Mesenchymal stem cell (in vitro differentiated cells and primary cell): ENCODE measurements at regions not wholly inside any gene's neighbourhood (a gene's known extent, or its start where the extent isn't known, plus 50 kb on each side); places are given as distances from the start of the nearest gene placed in this dataset.

Source experiments
- DNase-seq: peaks from one replicate; pipeline ENCODE4 v3.0.0-alpha.2; 2013
- H2AFZ ChIP-seq: one replicate; pipeline ENCODE4 v1.6.1; 2013; ENCODE audit warnings: low read depth, mild to moderate bottlenecking, control low read depth, inconsistent platforms, low read length, moderate library complexity
- H2AK5ac ChIP-seq: 2 replicates; pipeline ENCODE4 v1.6.1; 2013; ENCODE audit warnings: low read length, moderate library complexity, mild to moderate bottlenecking, inconsistent platforms; ENCODE audit not compliant: severe bottlenecking
- H2BK120ac ChIP-seq: one replicate; pipeline ENCODE4 v1.6.1; 2013; ENCODE audit warnings: low read depth, mild to moderate bottlenecking, inconsistent platforms, low read length, moderate library complexity
- H2BK12ac ChIP-seq, 2 experiments: one replicate each; pipeline ENCODE4 v1.6.1; 2013; ENCODE audit warnings: inconsistent platforms in 2 of 2, low read length in 2 of 2, mild to moderate bottlenecking in 2 of 2, moderate library complexity in 2 of 2, control low read depth in 1 of 2
- H2BK15ac ChIP-seq: one replicate; pipeline ENCODE4 v1.6.1; 2013; ENCODE audit warnings: mild to moderate bottlenecking, low read depth, inconsistent platforms; ENCODE audit not compliant: poor library complexity, severe bottlenecking
- H2BK5ac ChIP-seq: 2 replicates; pipeline ENCODE4 v1.6.1; 2013; ENCODE audit warnings: low read depth, mild to moderate bottlenecking, low read length, control low read depth, inconsistent platforms; ENCODE audit not compliant: poor library complexity, severe bottlenecking
- H3K14ac ChIP-seq, 2 experiments: one replicate each; pipeline ENCODE4 v1.6.1; 2013; ENCODE audit warnings: inconsistent platforms in 2 of 2, low read length in 2 of 2, control low read depth in 1 of 2, mild to moderate bottlenecking in 1 of 2, moderate library complexity in 1 of 2
- H3K18ac ChIP-seq, 2 experiments: one replicate each; pipeline ENCODE4 v1.6.1; 2013; ENCODE audit warnings: inconsistent platforms in 2 of 2, low read length in 2 of 2, control low read depth in 1 of 2, low read depth in 1 of 2, mild to moderate bottlenecking in 1 of 2
- H3K23ac ChIP-seq, 2 experiments: one replicate each; pipeline ENCODE4 v1.6.1; 2013; ENCODE audit warnings: inconsistent platforms in 2 of 2, low read length in 2 of 2, mild to moderate bottlenecking in 2 of 2, moderate library complexity in 2 of 2, control low read depth in 1 of 2
- H3K27ac ChIP-seq: 2 replicates; pipeline ENCODE4 v1.5.1; 2013; ENCODE audit warnings: mild to moderate bottlenecking, moderate library complexity, low read length, control low read depth, inconsistent platforms; ENCODE audit not compliant: poor library complexity, severe bottlenecking
- H3K27me3 ChIP-seq, 2 experiments: 2 replicates each; pipeline versions ENCODE4 v1.6.1 to v1.7.0; 2013; ENCODE audit warnings: low read length in 2 of 2, mild to moderate bottlenecking in 2 of 2, moderate library complexity in 2 of 2, control low read depth in 1 of 2, inconsistent platforms in 1 of 2; ENCODE audit not compliant: control insufficient read depth in 1 of 2, insufficient read depth in 1 of 2
- H3K36me3 ChIP-seq, 2 experiments: 2 replicates each; pipeline versions ENCODE4 v1.6.1 to v1.7.0; 2013; ENCODE audit warnings: low read length in 2 of 2, control low read depth in 1 of 2, inconsistent platforms in 1 of 2, low read depth in 1 of 2, mild to moderate bottlenecking in 1 of 2; ENCODE audit not compliant: insufficient read depth in 2 of 2, control insufficient read depth in 1 of 2
- H3K4ac ChIP-seq, 2 experiments: one replicate each; pipeline ENCODE4 v1.6.1; 2013; ENCODE audit warnings: inconsistent platforms in 2 of 2, low read length in 2 of 2, mild to moderate bottlenecking in 2 of 2, moderate library complexity in 2 of 2, control low read depth in 1 of 2, low read depth in 1 of 2
- H3K4me1 ChIP-seq: 2 replicates; pipeline ENCODE4 v1.6.1; 2013; ENCODE audit warnings: low read depth, low read length, control low read depth; ENCODE audit not compliant: control insufficient read depth, insufficient read depth
- H3K4me2 ChIP-seq: 2 replicates; pipeline ENCODE4 v1.6.1; 2013; ENCODE audit warnings: low read length, mild to moderate bottlenecking, inconsistent platforms; ENCODE audit not compliant: poor library complexity, severe bottlenecking
- H3K4me3 ChIP-seq, 2 experiments: 2 replicates each; pipeline versions ENCODE4 v1.5.1 to v1.7.0; 2013; ENCODE audit warnings: low read length in 2 of 2, mild to moderate bottlenecking in 2 of 2, control low read depth in 1 of 2, low read depth in 1 of 2; ENCODE audit not compliant: insufficient read depth in 1 of 2
- H3K79me1 ChIP-seq: replicated peaks from 2 replicates; pipeline ENCODE4 v1.6.1; 2013; ENCODE audit warnings: mild to moderate bottlenecking, control low read depth, low read length, inconsistent platforms; ENCODE audit not compliant: poor library complexity, severe bottlenecking
- H3K9ac ChIP-seq: 2 replicates; pipeline ENCODE4 v1.7.0; 2013; ENCODE audit warnings: mild to moderate bottlenecking, low read length, moderate library complexity
- H3K9me3 ChIP-seq: 2 replicates; pipeline ENCODE4 v1.7.0; 2013; ENCODE audit warnings: mild to moderate bottlenecking, low read length; ENCODE audit not compliant: control insufficient read depth
- H4K8ac ChIP-seq: one replicate; pipeline ENCODE4 v1.6.1; 2013; ENCODE audit warnings: inconsistent platforms, mild to moderate bottlenecking, low read length, moderate library complexity
- H4K91ac ChIP-seq: one replicate; pipeline ENCODE4 v1.6.1; 2013; ENCODE audit warnings: mild to moderate bottlenecking, low read length, inconsistent platforms
- WGBS: methylation state at CpG from one replicate; pipeline ENCODE4 v1.1.7; 2013; ENCODE audit warnings: mixed read lengths; 5-methylcytosine and 5-hydroxymethylcytosine counted together

GRCh38 chr2:43038034-43038695 lies 188.2 kb downstream of the ZFP36L2 start:
- peak; percentile 46 for DNase-seq
- 41% methylated on average over 5 of the region's 9 CpGs for WGBS
- Histone ChIP-seq H3K36me3 (no peaks in the 10 kb centered on the region), H3K4me3 (no peak overlapping the region), H4K91ac (peak overlapping the region; percentile 99), H3K4ac (peak overlapping the region; percentile 75 to 86), H2BK12ac (peak overlapping the region; percentile 98 to 99), H3K4me2 (no peak overlapping the region), H3K23ac (no peak overlapping the region), H3K79me1 (no peaks in the 10 kb centered on the region), H4K8ac (peak overlapping the region; percentile 78), H2BK120ac (peak overlapping the region; percentile 83), H3K18ac (peak overlapping the region; percentile 31 to 70), H3K4me1 (peaks cover 30% of the 10 kb centered on the region), H3K27ac (no peak overlapping the region), H2AFZ (no peak overlapping the region), H2BK15ac (peak overlapping the region; percentile 92), H3K14ac (peak overlapping the region in 1 of 2 experiments; percentile 18), H2AK5ac (peak overlapping the region; percentile 68), H2BK5ac (no peak overlapping the region), H3K27me3 (no peaks in the 10 kb centered on the region), H3K9ac (no peak overlapping the region), H3K9me3 (no peaks in the 10 kb centered on the region)

GRCh38 chr2:43035922-43036321 lies 190.5 kb downstream of the ZFP36L2 start:
- no peak overlapping the region for H4K8ac ChIP-seq
- no peak overlapping the region for H2BK15ac ChIP-seq
- no peak overlapping the region for H2AFZ ChIP-seq
- peaks cover 11% of the 10 kb centered on the region for H3K4me1 ChIP-seq
- H3K36me3 ChIP-seq, result no peaks in the 10 kb centered on the region
- no peak overlapping the region for H3K4me3 ChIP-seq
- no peak overlapping the region for H3K27ac ChIP-seq
- no peak overlapping the region for H3K18ac ChIP-seq
- no peak overlapping the region for H3K23ac ChIP-seq
- no peak overlapping the region for H3K4ac ChIP-seq
- no peak overlapping the region for H2BK12ac ChIP-seq
- H2AK5ac ChIP-seq, result no peak overlapping the region
- 67% methylated on average over 1 of the region's 4 CpGs for WGBS
- no peaks in the 10 kb centered on the region for H3K9me3 ChIP-seq
- no peak for DNase-seq
- no peak overlapping the region for H3K9ac ChIP-seq
- no peak overlapping the region for H3K4me2 ChIP-seq
- no peaks in the 10 kb centered on the region for H3K27me3 ChIP-seq
- no peak overlapping the region for H3K14ac ChIP-seq
- H2BK5ac ChIP-seq, result no peak overlapping the region
- no peak overlapping the region for H4K91ac ChIP-seq
- no peaks in the 10 kb centered on the region for H3K79me1 ChIP-seq
- no peak overlapping the region for H2BK120ac ChIP-seq

GRCh38 chr2:43034921-43035320 lies 191.5 kb downstream of the ZFP36L2 start:
- Histone ChIP-seq H4K8ac (no peak overlapping the region), H3K23ac (no peak overlapping the region), H3K9ac (no peak overlapping the region), H2BK5ac (no peak overlapping the region), H2BK15ac (no peak overlapping the region), H2AK5ac (no peak overlapping the region), H3K14ac (no peak overlapping the region), H2AFZ (no peak overlapping the region), H3K18ac (no peak overlapping the region), H3K4me2 (no peak overlapping the region), H2BK120ac (no peak overlapping the region), H3K79me1 (no peaks in the 10 kb centered on the region), H3K4me3 (no peak overlapping the region), H3K36me3 (no peaks in the 10 kb centered on the region), H2BK12ac (no peak overlapping the region), H3K27me3 (no peaks in the 10 kb centered on the region), H3K9me3 (no peaks in the 10 kb centered on the region), H3K4me1 (peaks cover 8% of the 10 kb centered on the region), H4K91ac (no peak overlapping the region), H3K27ac (no peak overlapping the region), H3K4ac (no peak overlapping the region)
- WGBS, result 88% methylated on average over 4 of the region's 7 CpGs
- no peak for DNase-seq

- Histone ChIP-seq H3K23ac (peak overlapping the region in 1 of 2 experiments; percentile 15), H3K14ac (no peak overlapping the region), H3K9ac (no peak overlapping the region), H3K9me3 (no peaks in the 10 kb centered on the region), H3K18ac (no peak overlapping the region), H3K4ac (no peak overlapping the region), H4K91ac (no peak overlapping the region), H2BK5ac (no peak overlapping the region), H2BK12ac (no peak overlapping the region), H2BK120ac (no peak overlapping the region), H3K27me3 (no peaks in the 10 kb centered on the region), H2AFZ (no peak overlapping the region), H2BK15ac (no peak overlapping the region), H3K4me3 (no peak overlapping the region), H3K79me1 (no peaks in the 10 kb centered on the region), H2AK5ac (no peak overlapping the region), H3K27ac (no peak overlapping the region), H3K36me3 (no peaks in the 10 kb centered on the region), H3K4me2 (no peak overlapping the region), H4K8ac (no peak overlapping the region), H3K4me1 (peaks cover 6% of the 10 kb centered on the region)
- DNase-seq, result no peak
- WGBS, result 97% methylated on average over 2 of the region's 2 CpGs
Measured at GRCh38 chr2:43034242-43034619, 192.2 kb downstream of the ZFP36L2 start.
